ENCODE measurements at regions not wholly inside any gene's neighbourhood (a gene's known extent, or its start where the extent isn't known, plus 50 kb on each side); places are given as distances from the start of the nearest gene placed in this dataset.

GRCh38 chr10:76645341-76645740 is 992.3 kb downstream of the KCNMA1 start:
- DNase-seq (ENCODE audit: low spot score), result no peak
- no peak for TF ChIP-seq CTCF (IDR thresholded peaks at IDR 0.05; ENCODE audit: extremely low read depth, missing control alignments)

- DNase-seq (ENCODE audit: low spot score), result no peak
- no peak for TF ChIP-seq CTCF (IDR thresholded peaks at IDR 0.05; ENCODE audit: extremely low read depth, missing control alignments)
These were observed 993.1 kb downstream of the KCNMA1 start for GRCh38 chr10:76644476-76644875.

- no peak for TF ChIP-seq CTCF (IDR thresholded peaks at IDR 0.05; ENCODE audit: extremely low read depth, missing control alignments)
- no peak for DNase-seq (ENCODE audit: low spot score)
These were observed 994.1 kb downstream of the KCNMA1 start for GRCh38 chr10:76643511-76643911.

GRCh38 chr10:76642358-76642757 is 995.2 kb downstream of the KCNMA1 start:
- TF ChIP-seq CTCF (IDR thresholded peaks at IDR 0.05; ENCODE audit: extremely low read depth, missing control alignments), result no peak
- no peak for DNase-seq (ENCODE audit: low spot score)

- no peak for TF ChIP-seq CTCF (IDR thresholded peaks at IDR 0.05; ENCODE audit: extremely low read depth, missing control alignments)
- DNase-seq (ENCODE audit: low spot score), result no peak
These were observed 996.4 kb downstream of the KCNMA1 start for GRCh38 chr10:76641215-76641614.

- no peak for TF ChIP-seq CTCF (IDR thresholded peaks at IDR 0.05; ENCODE audit: extremely low read depth, missing control alignments)
- no peak for DNase-seq (ENCODE audit: low spot score)
These were observed 996.8 kb downstream of the KCNMA1 start for GRCh38 chr10:76640806-76641205.

- no peak for TF ChIP-seq CTCF (IDR thresholded peaks at IDR 0.05; ENCODE audit: extremely low read depth, missing control alignments)
- no peak for DNase-seq (ENCODE audit: low spot score)
These were observed 1004.9 kb downstream of the KCNMA1 start for GRCh38 chr10:76632767-76633051.

Data from GM20000 (cell line).